MCF 10A (cell line): ENCODE measurements at regions not wholly inside any gene's neighbourhood (a gene's known extent, or its start where the extent isn't known, plus 50 kb on each side); places are given as distances from the start of the nearest gene placed in this dataset.
A peak's percentile ranks its signal among the peaks of the same experiment; 100 is the strongest.

Experiments used
- BruUV-seq: library from RNA; stranded (reverse); fragments of 400-500 nt; replicated peaks from 2 replicates; lab custom pipeline; 2021; lab: Mats Ljungman, UMichigan
- CTCF ChIA-PET: fragments of 300-600 bp; sonication (Branson Sonifier 250); formaldehyde crosslinking; extraction: SDS; loops from one replicate; lab custom pipeline; 2021; ENCODE audit warnings: antibody characterized with exemption, inconsistent platforms; lab: Yijun Ruan, JAX
- POLR2A ChIA-PET: fragments of 300-600, 350-650 bp; sonication (Branson Sonifier 250); formaldehyde crosslinking; extraction: SDS; loops from one replicate; lab custom pipeline; 2020; ENCODE audit warnings: antibody characterized with exemption, inconsistent platforms; lab: Yijun Ruan, JAX
- DNase-seq: peaks from one replicate; pipeline ENCODE4 v3.0.0-alpha.2; 2018; ENCODE audit not compliant: unreplicated experiment
- H3K27ac Mint-ChIP-seq: one replicate; pipeline ENCODE4 v1.8.0; 2022; ENCODE audit warnings: mild to moderate bottlenecking, low read depth, mixed read lengths; ENCODE audit not compliant: unreplicated experiment
- H3K27me3 Mint-ChIP-seq: one replicate; pipeline ENCODE4 v1.8.0; 2022; ENCODE audit warnings: mixed read lengths; ENCODE audit not compliant: insufficient read depth, unreplicated experiment
- H3K36me3 Mint-ChIP-seq: one replicate; pipeline ENCODE4 v1.8.0; 2022; ENCODE audit warnings: mild to moderate bottlenecking, moderate library complexity, mixed read lengths; ENCODE audit not compliant: insufficient read depth, unreplicated experiment
- H3K4me1 Mint-ChIP-seq: one replicate; pipeline ENCODE4 v1.8.0; 2022; ENCODE audit warnings: mixed read lengths; ENCODE audit not compliant: insufficient read depth, unreplicated experiment
- H3K4me3 Mint-ChIP-seq: one replicate; pipeline ENCODE4 v1.8.0; 2022; ENCODE audit warnings: mild to moderate bottlenecking, moderate library complexity, mixed read lengths; ENCODE audit not compliant: unreplicated experiment
- H3K9me3 Mint-ChIP-seq: one replicate; pipeline ENCODE4 v1.8.0; 2022; ENCODE audit warnings: mixed read lengths; ENCODE audit not compliant: unreplicated experiment
- CTCF ChIP-seq: fragments of 200-600 bp; IDR thresholded peaks from one replicate; pipeline ENCODE4 v1.8.0; 2022; ENCODE audit warnings: antibody characterized with exemption, mild to moderate bottlenecking; ENCODE audit not compliant: unreplicated experiment
- intact Hi-C: fragments of 100-400 bp; cut with micrococcal nuclease; formaldehyde crosslinking; loops from 2 replicates; pipeline ENCODE4 v1.14.1; 2022

- DNase-seq, result peak; percentile 11
- peaks cover 31% of the 10 kb centered on the region for H3K4me1 Mint-ChIP-seq
- intact Hi-C loops, result no loop called here
- H3K27me3 Mint-ChIP-seq, result no peaks in the 10 kb centered on the region
- CTCF ChIA-PET, result interaction anchor here (5.6 kb wide), 1 partner anchor 74 kb away, joined by 61 read pairs; no protein-coding TSS in a partner anchor
- POLR2A ChIA-PET, result no interaction called here
- H3K27ac Mint-ChIP-seq, result peak overlapping the region; percentile 52
- no peak for TF ChIP-seq CTCF
- BruUV-seq, result no TSS peak
- no peak overlapping the region for H3K4me3 Mint-ChIP-seq
- no peaks in the 10 kb centered on the region for H3K36me3 Mint-ChIP-seq
- H3K9me3 Mint-ChIP-seq, result peaks cover 30% of the 10 kb centered on the region
Measured at GRCh38 chr5:132138260-132138659, 64.7 kb downstream of the CSF2 start.
